ENCODE measurements at regions not wholly inside any gene's neighbourhood (a gene's known extent, or its start where the extent isn't known, plus 50 kb on each side); places are given as distances from the start of the nearest gene placed in this dataset.

DNA sequence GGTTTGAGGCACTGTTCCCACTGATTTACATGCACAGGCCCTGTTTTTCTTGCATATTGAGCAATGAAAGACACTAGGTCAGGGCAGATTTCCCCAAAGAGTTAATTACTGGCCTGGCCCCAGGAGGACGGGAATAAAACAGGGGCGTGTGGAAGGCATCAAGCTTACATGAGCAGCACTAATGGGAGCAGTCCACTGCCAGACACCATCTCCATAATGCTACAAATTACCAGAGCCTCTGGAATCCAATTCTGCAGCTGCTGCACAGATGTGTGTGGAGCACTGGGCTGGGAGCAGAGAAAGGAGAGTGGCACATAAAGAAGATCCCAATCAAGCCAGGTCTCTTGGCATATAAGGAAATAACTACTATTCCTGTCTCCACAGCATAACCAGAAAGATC is 96.9 kb downstream of the CCDC34 start:
- TF ChIP-seq, protein P1, sequence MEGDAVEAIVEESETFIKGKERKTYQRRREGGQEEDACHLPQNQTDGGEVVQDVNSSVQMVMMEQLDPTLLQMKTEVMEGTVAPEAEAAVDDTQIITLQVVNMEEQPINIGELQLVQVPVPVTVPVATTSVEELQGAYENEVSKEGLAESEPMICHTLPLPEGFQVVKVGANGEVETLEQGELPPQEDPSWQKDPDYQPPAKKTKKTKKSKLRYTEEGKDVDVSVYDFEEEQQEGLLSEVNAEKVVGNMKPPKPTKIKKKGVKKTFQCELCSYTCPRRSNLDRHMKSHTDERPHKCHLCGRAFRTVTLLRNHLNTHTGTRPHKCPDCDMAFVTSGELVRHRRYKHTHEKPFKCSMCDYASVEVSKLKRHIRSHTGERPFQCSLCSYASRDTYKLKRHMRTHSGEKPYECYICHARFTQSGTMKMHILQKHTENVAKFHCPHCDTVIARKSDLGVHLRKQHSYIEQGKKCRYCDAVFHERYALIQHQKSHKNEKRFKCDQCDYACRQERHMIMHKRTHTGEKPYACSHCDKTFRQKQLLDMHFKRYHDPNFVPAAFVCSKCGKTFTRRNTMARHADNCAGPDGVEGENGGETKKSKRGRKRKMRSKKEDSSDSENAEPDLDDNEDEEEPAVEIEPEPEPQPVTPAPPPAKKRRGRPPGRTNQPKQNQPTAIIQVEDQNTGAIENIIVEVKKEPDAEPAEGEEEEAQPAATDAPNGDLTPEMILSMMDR (IDR thresholded peaks at IDR 0.05), result no peak
- peaks cover 11% of the 10 kb centered on the region for H3K36me3 Mint-ChIP-seq (ENCODE audit: unreplicated experiment)
- peaks cover 41% of the 10 kb centered on the region for H3K27me3 Mint-ChIP-seq (ENCODE audit: unreplicated experiment)
- peaks cover 10% of the 10 kb centered on the region for H3K9me3 Mint-ChIP-seq (ENCODE audit: unreplicated experiment)
- no peak for DNase-seq (ENCODE audit: extremely low spot score, unreplicated experiment)
- no peak overlapping the region for H3K27ac Mint-ChIP-seq (ENCODE audit: unreplicated experiment)
- H3K4me1 Mint-ChIP-seq (ENCODE audit: unreplicated experiment), result no peaks in the 10 kb centered on the region
- H3K4me3 Mint-ChIP-seq (ENCODE audit: unreplicated experiment), result no peak overlapping the region

DNA sequence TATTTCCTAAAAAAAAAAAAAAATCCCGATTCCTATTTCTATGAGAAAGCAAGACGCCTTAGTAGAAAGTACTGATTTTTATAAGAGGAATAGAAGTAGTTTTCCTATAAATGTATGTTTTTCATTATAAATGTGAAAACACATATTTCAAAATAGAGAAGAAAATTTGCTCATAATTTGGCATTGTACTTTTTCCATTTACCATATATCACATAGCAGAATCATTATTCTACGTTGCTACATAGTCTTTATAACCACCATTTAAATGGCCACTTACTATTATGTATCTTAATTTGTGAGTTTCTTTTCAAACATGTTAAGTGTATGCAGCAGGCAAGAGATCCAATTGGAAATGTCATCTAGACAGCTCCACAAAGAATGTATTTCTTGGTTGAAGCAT is 99.0 kb downstream of the CCDC34 start:
- peaks cover 6% of the 10 kb centered on the region for H3K9me3 Mint-ChIP-seq (ENCODE audit: unreplicated experiment)
- no peak for DNase-seq (ENCODE audit: extremely low spot score, unreplicated experiment)
- H3K4me1 Mint-ChIP-seq (ENCODE audit: unreplicated experiment), result no peaks in the 10 kb centered on the region
- TF ChIP-seq, protein P1 (IDR thresholded peaks at IDR 0.05), result no peak
- H3K27ac Mint-ChIP-seq (ENCODE audit: unreplicated experiment), result no peak overlapping the region
- peaks cover 24% of the 10 kb centered on the region for H3K27me3 Mint-ChIP-seq (ENCODE audit: unreplicated experiment)
- no peaks in the 10 kb centered on the region for H3K36me3 Mint-ChIP-seq (ENCODE audit: unreplicated experiment)
- no peak overlapping the region for H3K4me3 Mint-ChIP-seq (ENCODE audit: unreplicated experiment)

DNA sequence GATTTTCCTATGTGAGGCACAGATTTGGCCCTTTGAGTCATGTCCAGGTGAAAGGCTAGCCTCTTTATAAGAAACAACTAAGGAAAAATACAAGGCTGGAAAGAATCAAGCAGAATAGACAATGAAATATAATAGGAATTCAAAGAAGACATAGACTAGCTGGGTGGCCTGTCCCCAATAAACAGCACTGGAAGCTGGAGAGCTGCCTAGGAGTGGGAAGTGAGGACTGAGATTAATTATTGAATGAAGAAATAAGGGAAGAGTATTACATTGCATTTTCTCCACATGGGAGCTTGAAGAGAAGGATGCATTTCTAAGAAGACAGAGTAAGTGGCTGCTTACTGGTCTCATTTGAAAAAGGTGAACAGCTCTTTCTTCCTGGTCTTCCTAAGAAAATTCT is 100.0 kb downstream of the CCDC34 start:
- no peak for DNase-seq (ENCODE audit: extremely low spot score, unreplicated experiment)
- H3K27me3 Mint-ChIP-seq (ENCODE audit: unreplicated experiment), result peaks cover 19% of the 10 kb centered on the region

DNA sequence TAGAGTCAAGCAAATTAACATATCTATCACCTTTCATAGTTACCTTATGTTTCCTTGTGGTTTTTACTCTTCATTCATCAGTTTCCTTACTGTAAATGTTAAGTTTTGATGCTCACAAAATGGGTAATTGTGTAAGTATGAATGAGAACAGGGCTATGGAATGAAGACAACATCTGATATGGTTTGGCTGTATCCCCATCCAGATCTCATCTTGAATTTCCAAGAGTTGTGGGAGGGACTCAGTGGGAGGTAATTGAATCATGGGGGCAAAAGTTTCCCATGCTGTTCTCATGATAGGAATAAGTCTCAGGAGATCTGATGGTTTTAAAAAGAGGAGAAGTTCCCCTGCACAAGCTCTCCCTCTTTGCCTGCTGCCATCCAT is 107.6 kb downstream of the CCDC34 start:
- no peak for DNase-seq (ENCODE audit: extremely low spot score, unreplicated experiment)
- Mint-ChIP-seq H3K27ac (ENCODE audit: unreplicated experiment) (no peak overlapping the region), H3K4me3 (ENCODE audit: unreplicated experiment) (no peak overlapping the region), H3K27me3 (ENCODE audit: unreplicated experiment) (no peaks in the 10 kb centered on the region), H3K9me3 (ENCODE audit: unreplicated experiment) (no peaks in the 10 kb centered on the region), H3K36me3 (ENCODE audit: unreplicated experiment) (no peaks in the 10 kb centered on the region), H3K4me1 (ENCODE audit: unreplicated experiment) (peaks cover 11% of the 10 kb centered on the region)
- TF ChIP-seq, protein P1 (IDR thresholded peaks at IDR 0.05), result no peak

More for the DNA sequence above, 100.0 kb downstream of the CCDC34 start:
- Mint-ChIP-seq H3K4me1 (ENCODE audit: unreplicated experiment) (no peaks in the 10 kb centered on the region), H3K36me3 (ENCODE audit: unreplicated experiment) (no peaks in the 10 kb centered on the region), H3K27ac (ENCODE audit: unreplicated experiment) (no peak overlapping the region), H3K4me3 (ENCODE audit: unreplicated experiment) (no peak overlapping the region), H3K9me3 (ENCODE audit: unreplicated experiment) (peaks cover 6% of the 10 kb centered on the region)
- TF ChIP-seq, protein P1 (IDR thresholded peaks at IDR 0.05), result no peak

DNA sequence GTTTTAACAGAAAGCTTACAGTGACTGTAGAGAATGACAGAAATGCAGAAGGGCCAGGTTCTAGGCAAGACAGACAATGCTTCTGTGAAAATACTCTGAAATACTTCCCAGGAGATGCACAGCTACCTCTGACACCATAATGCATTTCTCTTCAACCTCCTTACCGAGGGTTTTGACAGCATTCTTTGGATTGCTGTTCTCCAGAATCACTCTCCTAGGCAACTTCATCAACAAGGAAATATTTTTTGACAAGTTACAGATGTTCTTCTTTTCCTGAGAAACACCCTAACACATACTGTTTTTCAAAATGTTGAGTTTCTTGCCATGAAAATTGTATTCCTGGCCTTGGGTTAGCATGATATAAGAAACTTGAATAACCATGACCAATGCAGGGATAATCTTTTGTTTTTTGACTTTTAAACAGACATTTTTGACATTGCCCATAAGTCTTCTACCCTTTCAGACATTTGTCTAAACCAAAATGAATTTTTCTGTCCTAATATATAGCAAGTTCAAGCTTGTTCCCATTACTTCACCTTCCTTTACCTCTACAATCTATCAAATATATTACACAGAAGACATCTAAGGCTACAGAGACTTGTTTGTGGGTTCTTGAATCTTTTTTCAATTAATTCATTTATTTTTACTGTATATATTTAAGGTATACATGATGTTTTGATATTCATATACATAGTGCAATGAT is 108.1 kb downstream of the CCDC34 start:
- Mint-ChIP-seq H3K4me1 (ENCODE audit: unreplicated experiment) (peaks cover 11% of the 10 kb centered on the region), H3K27ac (ENCODE audit: unreplicated experiment) (peak overlapping the region; percentile 50), H3K27me3 (ENCODE audit: unreplicated experiment) (no peaks in the 10 kb centered on the region), H3K4me3 (ENCODE audit: unreplicated experiment) (no peak overlapping the region), H3K9me3 (ENCODE audit: unreplicated experiment) (no peaks in the 10 kb centered on the region), H3K36me3 (ENCODE audit: unreplicated experiment) (no peaks in the 10 kb centered on the region)
- TF ChIP-seq, protein P1 (IDR thresholded peaks at IDR 0.05), result no peak
- DNase-seq (ENCODE audit: extremely low spot score, unreplicated experiment), result no peak
